GM21619 (cell line): ENCODE measurements at regions not wholly inside any gene's neighbourhood (a gene's known extent, or its start where the extent isn't known, plus 50 kb on each side); places are given as distances from the start of the nearest gene placed in this dataset.

Source experiments
- ATAC-seq: cut with Tn5 transposase; IDR thresholded peaks from one replicate; pipeline ENCODE4 v1.9.1; 2021; ENCODE audit not compliant: unreplicated experiment

DNA sequence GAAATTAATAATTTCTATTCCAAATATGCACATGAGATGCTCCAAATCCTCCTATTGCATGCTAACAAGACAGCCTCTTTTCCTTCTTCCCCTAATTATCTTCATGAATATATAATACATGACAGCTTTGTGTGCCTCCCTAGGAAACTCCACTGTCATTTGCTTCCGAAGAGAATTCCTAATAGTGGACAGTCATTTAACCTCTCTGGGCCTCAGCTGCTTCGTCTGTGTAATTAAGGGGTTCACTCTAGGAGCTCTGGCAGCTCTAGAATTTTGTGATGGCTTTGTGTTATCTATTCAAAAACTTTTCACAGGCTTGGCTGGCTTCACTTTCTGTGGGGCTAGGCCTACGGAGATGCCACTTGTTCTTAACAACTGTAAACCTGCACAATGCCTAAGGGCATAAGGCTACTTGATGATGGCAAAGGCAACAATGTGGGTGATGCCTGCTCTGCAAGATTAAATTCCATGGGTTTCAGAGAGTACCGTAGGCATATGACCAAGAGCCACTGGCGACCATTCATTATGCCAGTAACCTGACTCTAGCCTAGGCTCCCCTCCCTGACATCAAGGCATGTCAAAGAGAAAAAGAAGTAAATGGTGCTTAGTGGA is 333.8 kb upstream of the UMPS start:
- ATAC-seq, result no peak

- no peak for ATAC-seq
Measured at GRCh38 chr3:124397088-124397487, 333.2 kb upstream of the UMPS start.

DNA sequence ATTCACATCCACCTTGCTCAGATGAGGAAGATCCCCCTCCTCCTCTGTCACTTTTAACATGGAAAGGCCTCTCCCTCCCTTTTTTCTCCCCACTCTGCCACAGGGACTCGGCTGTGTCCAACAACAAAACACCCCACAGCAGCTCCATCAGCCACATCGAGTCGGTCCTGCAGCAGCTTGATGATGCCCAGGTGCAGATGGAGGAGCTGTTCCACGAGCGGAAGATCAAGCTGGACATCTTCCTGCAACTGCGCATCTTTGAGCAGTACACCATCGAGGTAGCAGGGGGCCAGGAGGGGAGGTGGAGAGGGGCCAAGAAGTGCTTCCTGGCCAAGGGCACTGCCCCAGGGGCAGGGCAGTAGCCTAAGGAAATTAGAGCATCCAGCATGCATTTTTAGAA is 331.7 kb upstream of the UMPS start:
- no peak for ATAC-seq

DNA sequence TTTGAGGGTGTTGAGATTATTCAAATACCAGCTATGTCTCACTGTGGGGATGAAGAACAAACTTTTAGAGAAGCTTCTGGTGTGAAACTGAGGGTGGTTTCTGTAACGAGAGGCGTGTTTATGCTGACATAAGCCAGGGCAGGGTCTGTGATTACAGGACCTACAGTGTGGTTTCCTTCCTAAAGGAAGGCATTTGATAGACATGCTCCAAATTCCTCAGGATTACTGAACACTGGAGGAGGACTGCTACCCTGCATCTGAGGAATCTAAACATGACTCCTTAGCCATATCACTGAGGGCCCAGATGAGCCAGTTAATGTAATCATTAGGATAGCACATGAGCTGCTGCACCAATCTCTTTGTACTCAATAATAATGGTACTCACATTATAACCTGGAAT is 328.4 kb upstream of the UMPS start:
- ATAC-seq, result no peak

DNA sequence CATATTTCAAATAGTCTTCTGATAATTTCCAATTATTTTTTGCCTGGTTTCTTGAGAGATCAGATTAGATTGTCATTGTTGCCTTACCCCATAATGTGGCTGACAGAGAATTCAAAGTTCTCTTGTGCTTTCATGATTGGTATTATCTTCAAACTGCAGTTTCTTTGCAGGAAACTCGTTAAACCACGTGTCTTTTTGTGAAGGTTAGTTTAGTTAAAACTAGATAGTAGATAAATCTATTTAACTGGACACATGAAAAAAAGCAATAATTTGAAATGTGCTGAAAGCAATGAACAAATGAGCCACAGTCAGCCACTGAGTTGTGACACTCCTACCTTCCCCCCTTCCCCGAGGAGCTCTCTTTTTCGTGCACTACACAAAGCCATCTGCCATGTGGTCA is 327.5 kb upstream of the UMPS start:
- no peak for ATAC-seq

DNA sequence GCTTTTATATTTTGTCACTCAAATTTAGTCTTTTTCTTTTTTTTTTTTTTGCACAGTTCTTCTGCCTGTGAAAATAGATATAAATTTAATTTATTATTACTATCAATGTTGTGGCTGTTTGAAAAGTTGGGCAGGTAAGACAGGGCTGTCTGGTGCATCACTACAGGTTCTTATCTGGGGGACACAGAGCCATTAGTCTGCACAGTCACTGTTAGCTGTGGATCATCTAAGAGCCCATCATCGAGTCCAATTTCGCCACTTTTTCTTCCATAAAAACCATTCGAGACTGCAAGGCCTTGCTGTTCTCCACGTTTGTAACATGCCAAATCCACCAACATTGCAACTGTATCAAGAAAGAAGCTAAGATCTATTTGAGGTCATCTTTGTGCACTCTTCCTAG is 325.6 kb upstream of the UMPS start:
- ATAC-seq, result no peak

DNA sequence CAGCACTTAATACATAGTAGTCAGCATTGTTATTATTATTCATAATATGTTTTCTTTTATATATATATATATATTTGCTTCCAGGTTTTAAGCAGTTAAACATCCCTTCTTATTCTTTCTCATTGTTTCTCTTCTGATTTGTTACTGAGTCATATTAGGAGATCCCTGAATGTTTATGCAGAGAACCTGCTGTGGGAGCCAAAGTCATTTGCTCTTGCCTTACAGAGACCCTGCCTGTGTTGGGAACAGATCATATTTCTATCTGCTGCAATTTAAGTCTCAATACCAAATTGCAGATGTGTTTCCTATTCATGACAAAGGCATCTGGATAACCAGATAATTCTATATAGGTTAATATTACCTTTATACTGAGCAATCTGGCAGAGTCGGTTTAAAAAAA is 323.0 kb upstream of the UMPS start:
- ATAC-seq, result no peak

DNA sequence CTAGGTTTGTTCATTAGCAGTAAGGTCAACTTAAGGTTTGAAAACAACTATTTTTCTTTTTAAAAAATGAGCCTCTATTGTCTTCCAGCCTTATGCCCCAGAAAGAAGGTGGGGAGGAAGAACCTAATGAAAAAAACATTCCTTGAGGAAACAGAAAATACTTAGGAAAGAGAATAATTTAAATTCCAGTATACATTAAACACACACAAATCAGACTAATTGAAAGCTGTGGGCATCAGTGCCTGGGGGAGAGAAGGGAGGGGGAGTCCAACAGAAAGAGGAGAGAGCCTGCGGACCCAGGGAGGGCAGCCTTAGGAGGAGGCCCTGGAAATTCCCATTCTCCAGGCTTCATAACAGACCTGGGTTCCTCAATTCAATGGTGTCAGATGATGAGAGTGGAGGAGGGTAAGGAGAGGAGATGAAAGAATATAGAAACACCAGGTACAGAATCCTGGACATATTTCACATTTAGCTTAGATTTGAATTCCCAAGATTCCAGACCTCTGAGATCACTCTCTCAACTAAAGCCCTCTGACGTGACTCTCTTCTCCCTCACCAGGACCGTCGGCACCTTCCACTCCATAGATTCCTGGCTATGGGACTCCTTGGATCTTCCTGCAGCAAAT is 320.5 kb upstream of the UMPS start:
- ATAC-seq, result no peak

DNA sequence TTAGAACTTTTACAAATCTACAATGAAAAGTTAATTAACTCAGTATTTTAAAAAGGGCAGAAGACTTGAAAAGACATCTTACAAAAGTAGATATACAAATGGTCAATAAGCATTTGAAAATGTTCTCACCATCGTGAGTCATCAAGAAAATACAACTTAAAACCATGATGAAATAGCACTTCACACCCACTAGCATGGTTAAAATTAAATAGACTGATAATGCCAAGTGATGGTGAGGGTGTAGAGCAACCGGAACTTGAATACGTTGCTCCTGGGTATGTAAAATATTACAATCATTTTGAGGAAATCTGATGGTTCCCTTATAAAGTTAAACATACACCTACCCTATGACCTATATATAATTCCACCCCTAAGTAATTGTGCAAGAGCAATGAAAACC is 319.8 kb upstream of the UMPS start:
- no peak for ATAC-seq

- ATAC-seq, result no peak
Measured at GRCh38 chr3:124411728-124412127, 318.5 kb upstream of the UMPS start.

GRCh38 chr3:124412644-124413043 is 317.6 kb upstream of the UMPS start:
- no peak for ATAC-seq

DNA sequence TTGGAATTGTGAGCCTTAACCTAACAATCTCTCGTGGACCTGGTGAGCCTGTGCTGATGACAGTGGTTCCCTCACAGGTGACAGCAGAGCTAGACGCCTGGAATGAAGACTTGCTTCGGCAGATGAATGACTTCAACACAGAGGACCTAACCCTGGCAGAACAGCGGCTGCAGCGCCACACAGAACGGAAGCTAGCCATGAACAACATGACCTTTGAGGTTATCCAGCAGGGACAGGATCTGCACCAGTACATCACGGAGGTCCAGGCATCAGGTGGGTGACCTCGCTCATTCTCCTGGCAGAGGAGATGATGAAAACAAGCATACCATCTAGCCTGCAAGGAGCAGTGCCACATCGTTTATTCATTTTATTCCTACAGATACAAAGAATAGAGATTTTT is 316.9 kb upstream of the UMPS start:
- ATAC-seq, result no peak

DNA sequence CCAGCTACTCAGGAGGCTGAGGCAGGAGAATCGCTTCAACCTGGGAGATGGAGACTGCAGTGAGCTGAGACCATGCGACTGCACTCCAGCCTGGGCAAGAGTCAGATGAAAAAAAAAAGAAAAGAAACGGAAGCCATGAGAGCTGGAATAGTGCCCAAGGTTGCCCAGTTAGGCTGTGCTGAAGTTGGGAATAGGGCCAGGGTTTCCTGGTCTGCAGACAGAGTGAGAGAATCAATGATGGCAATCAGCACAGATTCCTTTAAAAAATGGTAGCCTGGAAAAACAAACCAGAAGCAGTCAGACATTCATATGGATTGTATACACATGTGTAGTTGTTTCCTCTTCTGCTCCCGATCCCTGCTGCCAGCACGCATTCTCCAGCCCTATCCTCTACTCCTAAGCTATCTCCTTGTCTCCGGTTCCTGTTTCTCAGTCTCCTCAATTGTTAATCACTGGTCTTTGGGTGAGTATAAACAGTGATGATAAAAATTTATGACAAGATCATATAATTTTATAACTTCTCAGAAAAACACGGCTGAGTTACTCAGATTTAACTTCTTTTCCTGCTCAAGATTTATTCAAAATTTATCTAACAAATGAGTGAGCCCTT is 316.2 kb upstream of the UMPS start:
- no peak for ATAC-seq

DNA sequence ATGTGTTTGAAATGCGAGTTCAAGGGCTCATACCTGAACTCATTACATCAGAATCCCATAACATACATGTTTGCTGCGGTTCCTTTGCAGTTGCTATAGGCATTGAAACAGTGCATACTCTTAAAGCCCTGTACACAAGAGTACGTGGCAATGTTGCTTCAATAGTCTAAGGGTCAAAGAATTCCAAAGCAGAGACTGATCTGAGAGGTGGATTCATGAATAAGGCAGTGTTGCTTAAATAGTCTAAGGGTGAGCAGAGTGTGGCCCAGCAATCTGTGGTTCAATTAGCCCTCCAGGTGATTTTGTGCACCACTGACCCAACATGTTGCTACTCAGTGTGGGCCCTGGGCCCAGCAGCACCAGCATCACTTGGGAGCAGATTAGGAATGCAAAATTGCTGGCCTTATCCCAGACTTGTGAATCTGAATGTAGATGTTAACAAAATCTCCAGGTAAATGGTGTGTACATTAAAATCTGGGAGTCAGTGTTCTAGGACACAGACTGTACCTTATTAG is 314.7 kb upstream of the UMPS start:
- no peak for ATAC-seq

- no peak for ATAC-seq
Measured at GRCh38 chr3:124419303-124419702, 310.9 kb upstream of the UMPS start.

- ATAC-seq, result no peak
Measured at GRCh38 chr3:124420392-124420791, 309.9 kb upstream of the UMPS start.

DNA sequence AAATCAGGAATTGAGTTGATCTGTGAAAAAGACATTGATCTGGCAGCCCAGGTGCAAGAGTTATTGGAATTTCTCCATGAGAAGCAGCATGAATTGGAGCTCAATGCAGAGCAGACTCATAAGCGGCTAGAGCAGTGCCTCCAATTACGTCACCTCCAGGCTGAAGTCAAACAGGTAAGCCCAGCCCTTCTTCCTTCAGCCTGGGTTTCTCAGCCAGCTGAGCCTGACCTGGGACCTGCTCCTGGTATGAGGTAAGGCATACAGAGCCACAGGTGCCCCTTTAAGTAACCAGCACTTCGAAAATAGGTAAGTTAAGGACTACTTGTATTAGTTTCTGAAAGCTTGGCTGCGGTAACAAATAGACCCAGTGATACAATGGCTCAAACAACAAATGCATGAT is 307.4 kb upstream of the UMPS start:
- no peak for ATAC-seq

DNA sequence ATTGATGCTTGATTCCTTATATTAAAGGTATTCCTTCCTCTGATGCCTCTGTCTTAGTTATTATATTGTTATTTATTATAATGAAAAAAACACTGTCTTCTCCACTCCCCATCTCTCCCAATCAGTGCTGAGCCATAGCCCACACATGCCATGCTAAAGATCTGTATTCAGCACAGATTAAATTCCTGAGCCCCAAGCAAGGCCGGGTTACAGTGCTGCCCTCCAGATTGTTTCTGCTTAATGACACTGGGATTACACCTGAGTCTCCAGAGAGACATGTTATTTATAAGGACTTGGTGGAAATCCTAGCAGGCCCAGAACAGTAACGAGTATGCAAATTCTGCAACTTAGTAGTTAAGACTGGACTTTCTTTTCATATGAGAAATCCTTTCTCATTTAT is 305.9 kb upstream of the UMPS start:
- ATAC-seq, result no peak

- ATAC-seq, result no peak
Measured at GRCh38 chr3:124425972-124426371, 304.3 kb upstream of the UMPS start.

DNA sequence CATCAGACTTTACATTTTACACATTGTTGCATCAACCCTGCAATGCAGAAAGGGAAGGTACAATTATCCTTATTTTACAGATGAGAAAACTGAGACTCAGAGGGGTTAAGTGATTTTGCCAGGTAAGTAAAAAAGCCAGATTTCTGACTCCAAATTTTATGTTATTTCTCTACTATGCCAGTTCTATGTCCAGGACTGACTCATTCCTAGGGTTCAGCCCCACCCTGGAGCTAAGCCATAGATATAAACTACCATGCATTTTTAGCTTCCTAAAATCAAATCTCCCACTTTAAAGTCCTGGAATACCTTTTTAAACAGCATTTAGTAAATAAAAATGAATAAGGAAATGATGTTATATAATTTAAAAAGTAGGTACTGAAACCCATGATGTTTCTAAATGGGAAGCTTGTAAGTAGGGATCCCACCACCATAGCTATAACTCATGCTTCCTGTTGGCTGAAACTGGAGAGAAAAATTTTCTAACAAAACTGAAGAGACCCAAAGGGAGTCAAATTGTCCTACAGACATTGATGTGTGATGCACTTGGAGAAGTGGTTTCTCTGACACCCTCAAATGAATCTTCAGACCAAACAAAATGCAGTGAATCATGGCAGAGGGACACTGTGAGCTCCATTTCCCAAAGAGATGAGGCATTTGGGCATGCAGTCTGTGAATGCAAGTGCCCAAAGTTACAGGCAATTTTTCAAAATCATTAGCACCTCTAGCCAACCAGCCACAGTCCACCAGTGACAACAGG is 301.7 kb upstream of the UMPS start:
- no peak for ATAC-seq

- no peak for ATAC-seq
Measured at GRCh38 chr3:124429129-124429815, 301.0 kb upstream of the UMPS start.
